ENCODE measurements at regions not wholly inside any gene's neighbourhood (a gene's known extent, or its start where the extent isn't known, plus 50 kb on each side); places are given as distances from the start of the nearest gene placed in this dataset.
"Not testable (repeated sequence)": the region's sequence is repeated elsewhere in the genome, so short reads cannot be mapped to it uniquely, and the experiment has no call there.

- DNase-seq (ENCODE audit: low read depth in 1 of 2, low spot score in 1 of 2) = no peak
- in situ Hi-C loops (cut with HindIII; ENCODE audit: low pct_unique_long_range_greater_than_20kb, low sequenced_read_pairs) = no loop called here
- TF ChIP-seq JUND (IDR thresholded peaks at IDR 0.05; ENCODE audit: low read depth) = no peak
These were observed 464.5 kb downstream of the MMUT start for GRCh38 chr6:48998574-48998973.

GRCh38 chr6:48996461-48997119 lies 466.5 kb downstream of the MMUT start:
- TF ChIP-seq JUND (IDR thresholded peaks at IDR 0.05; ENCODE audit: low read depth) = no peak
- no peak for DNase-seq (ENCODE audit: low read depth in 1 of 2, low spot score in 1 of 2)
- in situ Hi-C loops (cut with HindIII; ENCODE audit: low pct_unique_long_range_greater_than_20kb, low sequenced_read_pairs) = no loop called here

- in situ Hi-C loops (cut with HindIII; ENCODE audit: low pct_unique_long_range_greater_than_20kb, low sequenced_read_pairs) = no loop called here
- TF ChIP-seq JUND (IDR thresholded peaks at IDR 0.05; ENCODE audit: low read depth) = no peak
- DNase-seq (ENCODE audit: low read depth in 1 of 2, low spot score in 1 of 2) = no peak
These were observed 468.2 kb downstream of the MMUT start for GRCh38 chr6:48994811-48995210.

GRCh38 chr6:48990739-48991138 lies 472.3 kb downstream of the MMUT start:
- no peak for TF ChIP-seq JUND (IDR thresholded peaks at IDR 0.05; ENCODE audit: low read depth)
- DNase-seq (ENCODE audit: low read depth in 1 of 2, low spot score in 1 of 2) = no peak
- in situ Hi-C loops (cut with HindIII; ENCODE audit: low pct_unique_long_range_greater_than_20kb, low sequenced_read_pairs) = no loop called here

GRCh38 chr6:48986845-48987244 lies 476.2 kb downstream of the MMUT start:
- no peak for DNase-seq (ENCODE audit: low read depth in 1 of 2, low spot score in 1 of 2)
- in situ Hi-C loops (cut with HindIII; ENCODE audit: low pct_unique_long_range_greater_than_20kb, low sequenced_read_pairs) = no loop called here
- TF ChIP-seq JUND (IDR thresholded peaks at IDR 0.05; ENCODE audit: low read depth) = no peak

- TF ChIP-seq JUND (IDR thresholded peaks at IDR 0.05; ENCODE audit: low read depth) = no peak
- DNase-seq (ENCODE audit: low read depth in 1 of 2, low spot score in 1 of 2) = no peak
- in situ Hi-C loops (cut with HindIII; ENCODE audit: low pct_unique_long_range_greater_than_20kb, low sequenced_read_pairs) = no loop called here
These were observed 476.9 kb downstream of the MMUT start for GRCh38 chr6:48986105-48986504.

- in situ Hi-C loops (cut with HindIII; ENCODE audit: low pct_unique_long_range_greater_than_20kb, low sequenced_read_pairs) = no loop called here
- no peak for DNase-seq (ENCODE audit: low read depth in 1 of 2, low spot score in 1 of 2)
- TF ChIP-seq JUND (IDR thresholded peaks at IDR 0.05; ENCODE audit: low read depth) = no peak
These were observed 478.0 kb downstream of the MMUT start for GRCh38 chr6:48985025-48985424.

GRCh38 chr6:48983968-48984367 lies 479.1 kb downstream of the MMUT start:
- DNase-seq (ENCODE audit: low read depth in 1 of 2, low spot score in 1 of 2); in situ Hi-C loops (cut with HindIII; ENCODE audit: low pct_unique_long_range_greater_than_20kb, low sequenced_read_pairs): not testable (repeated sequence)

GRCh38 chr6:48983377-48983776 lies 479.7 kb downstream of the MMUT start:
- no peak for TF ChIP-seq JUND (IDR thresholded peaks at IDR 0.05; ENCODE audit: low read depth)
- in situ Hi-C loops (cut with HindIII; ENCODE audit: low pct_unique_long_range_greater_than_20kb, low sequenced_read_pairs) = no loop called here
- no peak for DNase-seq (ENCODE audit: low read depth in 1 of 2, low spot score in 1 of 2)

- no peak for DNase-seq (ENCODE audit: low read depth in 1 of 2, low spot score in 1 of 2)
- in situ Hi-C loops (cut with HindIII; ENCODE audit: low pct_unique_long_range_greater_than_20kb, low sequenced_read_pairs) = no loop called here
- TF ChIP-seq JUND (IDR thresholded peaks at IDR 0.05; ENCODE audit: low read depth) = no peak
These were observed 483.2 kb downstream of the MMUT start for GRCh38 chr6:48979806-48980205.

GRCh38 chr6:48979085-48979484 lies 484.0 kb downstream of the MMUT start:
- DNase-seq (ENCODE audit: low read depth in 1 of 2, low spot score in 1 of 2) = no peak
- TF ChIP-seq JUND (IDR thresholded peaks at IDR 0.05; ENCODE audit: low read depth) = no peak
- in situ Hi-C loops (cut with HindIII; ENCODE audit: low pct_unique_long_range_greater_than_20kb, low sequenced_read_pairs) = no loop called here

GRCh38 chr6:48978016-48978415 lies 485.0 kb downstream of the MMUT start:
- no peak for DNase-seq (ENCODE audit: low read depth in 1 of 2, low spot score in 1 of 2)
- TF ChIP-seq JUND (IDR thresholded peaks at IDR 0.05; ENCODE audit: low read depth) = no peak
- in situ Hi-C loops (cut with HindIII; ENCODE audit: low pct_unique_long_range_greater_than_20kb, low sequenced_read_pairs) = no loop called here

- DNase-seq (ENCODE audit: low read depth in 1 of 2, low spot score in 1 of 2) = no peak
- in situ Hi-C loops (cut with HindIII; ENCODE audit: low pct_unique_long_range_greater_than_20kb, low sequenced_read_pairs) = no loop called here
- TF ChIP-seq JUND (IDR thresholded peaks at IDR 0.05; ENCODE audit: low read depth) = no peak
These were observed 485.5 kb downstream of the MMUT start for GRCh38 chr6:48977573-48977972.

GRCh38 chr6:48973491-48973890 lies 489.6 kb downstream of the MMUT start:
- no peak for DNase-seq (ENCODE audit: low read depth in 1 of 2, low spot score in 1 of 2)
- in situ Hi-C loops (cut with HindIII; ENCODE audit: low pct_unique_long_range_greater_than_20kb, low sequenced_read_pairs) = no loop called here
- no peak for TF ChIP-seq JUND (IDR thresholded peaks at IDR 0.05; ENCODE audit: low read depth)

Data from T47D (cell line).